Ovary (tissue), 3 donors: ENCODE measurements at regions not wholly inside any gene's neighbourhood (a gene's known extent, or its start where the extent isn't known, plus 50 kb on each side); places are given as distances from the start of the nearest gene placed in this dataset.

Experiments
- EP300 ChIP-seq: sonication (generic); formaldehyde crosslinking; IDR thresholded peaks from one replicate; pipeline ENCODE4 v1.6.1; 2017; ENCODE audit warnings: antibody characterized with exemption
- TF ChIP-seq, protein P1 (sequence below), 3 donors: fragments of 450-650 bp in 2 of 3; fragments of 200-600 bp in 1 of 3; IDR thresholded peaks; one replicate each; pipeline versions ENCODE4 v1.5.1 to v1.8.0; 2016 to 2022; ENCODE audit warnings: antibody characterized with exemption in 3 of 3, mild to moderate bottlenecking in 1 of 3
- donor health status: DM: no; HTN: no; CAD: no.

- TF ChIP-seq, protein P1, sequence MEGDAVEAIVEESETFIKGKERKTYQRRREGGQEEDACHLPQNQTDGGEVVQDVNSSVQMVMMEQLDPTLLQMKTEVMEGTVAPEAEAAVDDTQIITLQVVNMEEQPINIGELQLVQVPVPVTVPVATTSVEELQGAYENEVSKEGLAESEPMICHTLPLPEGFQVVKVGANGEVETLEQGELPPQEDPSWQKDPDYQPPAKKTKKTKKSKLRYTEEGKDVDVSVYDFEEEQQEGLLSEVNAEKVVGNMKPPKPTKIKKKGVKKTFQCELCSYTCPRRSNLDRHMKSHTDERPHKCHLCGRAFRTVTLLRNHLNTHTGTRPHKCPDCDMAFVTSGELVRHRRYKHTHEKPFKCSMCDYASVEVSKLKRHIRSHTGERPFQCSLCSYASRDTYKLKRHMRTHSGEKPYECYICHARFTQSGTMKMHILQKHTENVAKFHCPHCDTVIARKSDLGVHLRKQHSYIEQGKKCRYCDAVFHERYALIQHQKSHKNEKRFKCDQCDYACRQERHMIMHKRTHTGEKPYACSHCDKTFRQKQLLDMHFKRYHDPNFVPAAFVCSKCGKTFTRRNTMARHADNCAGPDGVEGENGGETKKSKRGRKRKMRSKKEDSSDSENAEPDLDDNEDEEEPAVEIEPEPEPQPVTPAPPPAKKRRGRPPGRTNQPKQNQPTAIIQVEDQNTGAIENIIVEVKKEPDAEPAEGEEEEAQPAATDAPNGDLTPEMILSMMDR (IDR thresholded peaks at IDR 0.05): no peak
- TF ChIP-seq EP300: no peak
Observed at GRCh38 chr2:198916548-198917080, 541.1 kb downstream of the SATB2 start.
